ENCODE measurements at regions not wholly inside any gene's neighbourhood (a gene's known extent, or its start where the extent isn't known, plus 50 kb on each side); places are given as distances from the start of the nearest gene placed in this dataset.

- Histone ChIP-seq H3K4me3 (no peak overlapping the region), H3K9me3 (peaks cover 0 to 7% (median 0%) of the 10 kb centered on the region in 8 donors), H3K4me1 (no peaks in the 10 kb centered on the region), H3K27ac (no peak overlapping the region), H3K27me3 (replicated peaks in 1 of 7) (peaks cover 0 to 43% (median 0%) of the 10 kb centered on the region in 7 donors), H3K36me3 (no peaks in the 10 kb centered on the region)
- WGBS, 5 donors = 83 to 100% (median 93%) methylated on average over 1 of the region's 1 CpG
- intact Hi-C loops (cut with DNase I; ENCODE audit: low total_unique reads) = loop anchor here (10.0 kb wide), 2 partner anchors 136 to 586 kb away; no protein-coding TSS in a partner anchor
- TF ChIP-seq POLR2A (IDR thresholded peaks at IDR 0.05) (no peak), POLR2AphosphoS5 (IDR thresholded peaks at IDR 0.05) (no peak), CTCF (IDR thresholded peaks at IDR 0.05 in 8 of 11, conservative IDR thresholded peaks at IDR 0.05 in 3 of 11) (no peak)
- DNase-seq = no peak
Observed at GRCh38 chr14:76640923-76641395, 120.3 kb upstream of the VASH1 start.

- 40 to 63% (median 60%) methylated on average over 4 of the region's 4 CpGs for WGBS, 5 donors
- Histone ChIP-seq H3K9me3 (peaks cover 0 to 3% (median 0%) of the 10 kb centered on the region in 8 donors), H3K4me3 (no peak overlapping the region), H3K4me1 (no peaks in the 10 kb centered on the region), H3K36me3 (no peaks in the 10 kb centered on the region), H3K27ac (no peak overlapping the region), H3K27me3 (replicated peaks in 1 of 7) (peaks cover 0 to 39% (median 0%) of the 10 kb centered on the region in 7 donors)
- intact Hi-C loops (cut with DNase I; ENCODE audit: low total_unique reads) = loop anchor here (10.0 kb wide), 2 partner anchors 137 to 587 kb away; no protein-coding TSS in a partner anchor
- DNase-seq = no peak
- TF ChIP-seq POLR2A (IDR thresholded peaks at IDR 0.05) (no peak), POLR2AphosphoS5 (IDR thresholded peaks at IDR 0.05) (no peak), CTCF (IDR thresholded peaks at IDR 0.05 in 8 of 11, conservative IDR thresholded peaks at IDR 0.05 in 3 of 11) (no peak)
Observed at GRCh38 chr14:76641541-76641940, 119.7 kb upstream of the VASH1 start.

GRCh38 chr14:76643887-76644286, 117.4 kb upstream of the VASH1 start:
- no peak overlapping the region for H3K27ac ChIP-seq
- WGBS, 5 donors = 62 to 73% (median 70%) methylated on average over 6 of the region's 6 CpGs
- TF ChIP-seq CTCF (IDR thresholded peaks at IDR 0.05 in 8 of 11, conservative IDR thresholded peaks at IDR 0.05 in 3 of 11) = no peak
- no peak for TF ChIP-seq POLR2AphosphoS5 (IDR thresholded peaks at IDR 0.05)
- TF ChIP-seq POLR2A (IDR thresholded peaks at IDR 0.05) = no peak
- H3K4me3 ChIP-seq = no peak overlapping the region
- H3K36me3 ChIP-seq = no peaks in the 10 kb centered on the region
- DNase-seq = no peak
- no peaks in the 10 kb centered on the region for H3K9me3 ChIP-seq
- H3K4me1 ChIP-seq = no peaks in the 10 kb centered on the region
- intact Hi-C loops (cut with DNase I; ENCODE audit: low total_unique reads) = loop anchor here (10.0 kb wide), 2 partner anchors 139 to 589 kb away; no protein-coding TSS in a partner anchor
- H3K27me3 ChIP-seq (replicated peaks in 1 of 7) = peaks cover 0 to 39% (median 0%) of the 10 kb centered on the region in 7 donors

- Histone ChIP-seq H3K4me1 (no peaks in the 10 kb centered on the region), H3K36me3 (no peaks in the 10 kb centered on the region), H3K27me3 (replicated peaks in 1 of 7) (peaks cover 0 to 39% (median 0%) of the 10 kb centered on the region in 7 donors), H3K27ac (no peak overlapping the region), H3K4me3 (no peak overlapping the region), H3K9me3 (no peaks in the 10 kb centered on the region)
- intact Hi-C loops (cut with DNase I; ENCODE audit: low total_unique reads) = loop anchor here (5.0 to 10.0 kb wide), 3 partner anchors 140 to 590 kb away; no protein-coding TSS in a partner anchor
- 19 to 26% (median 24%) methylated on average over 10 to 13 of the region's 13 CpGs for WGBS, 5 donors
- no peak for DNase-seq
- TF ChIP-seq POLR2A (IDR thresholded peaks at IDR 0.05) (no peak), CTCF (IDR thresholded peaks at IDR 0.05 in 8 of 11, conservative IDR thresholded peaks at IDR 0.05 in 3 of 11) (peak in 7 of 11 experiments; percentile 33 to 66 (median 53))
Observed at GRCh38 chr14:76644855-76645518, 116.3 kb upstream of the VASH1 start.
